ENCODE measurements at regions not wholly inside any gene's neighbourhood (a gene's known extent, or its start where the extent isn't known, plus 50 kb on each side); places are given as distances from the start of the nearest gene placed in this dataset.

- TF ChIP-seq POLR2A (IDR thresholded peaks at IDR 0.05) (no peak), CTCF (IDR thresholded peaks at IDR 0.05) (no peak)
- no peak overlapping the region for H3K27ac ChIP-seq
- no peak for DNase-seq
- no peaks in the 10 kb centered on the region for H3K9me3 ChIP-seq
- intact Hi-C loops (cut with DNase I; ENCODE audit: low total_unique reads): no loop called here
- H3K36me3 ChIP-seq (ENCODE audit: low read depth, missing control alignments): no peaks in the 10 kb centered on the region
- peaks cover 5% of the 10 kb centered on the region for H3K4me1 ChIP-seq
- WGBS, 2 donors: 85 to 86% methylated on average over 8 of the region's 8 CpGs
- no peak overlapping the region for H3K4me3 ChIP-seq
- no peaks in the 10 kb centered on the region for H3K27me3 ChIP-seq
These were observed 262.3 kb upstream of the HES1 start for GRCh38 chr3:193873426-193874201.

GRCh38 chr3:193874512-193874911 is 261.4 kb upstream of the HES1 start:
- 91 to 96% methylated on average over 7 of the region's 7 CpGs for WGBS, 2 donors
- no peak overlapping the region for H3K4me3 ChIP-seq
- H3K9me3 ChIP-seq: no peaks in the 10 kb centered on the region
- no peaks in the 10 kb centered on the region for H3K27me3 ChIP-seq
- H3K4me1 ChIP-seq: peaks cover 5% of the 10 kb centered on the region
- H3K36me3 ChIP-seq (ENCODE audit: low read depth, missing control alignments): no peaks in the 10 kb centered on the region
- no peak for TF ChIP-seq CTCF (IDR thresholded peaks at IDR 0.05)
- TF ChIP-seq POLR2A (IDR thresholded peaks at IDR 0.05): no peak
- no peak for DNase-seq
- intact Hi-C loops (cut with DNase I; ENCODE audit: low total_unique reads): no loop called here
- no peak overlapping the region for H3K27ac ChIP-seq

- Histone ChIP-seq H3K9me3 (no peaks in the 10 kb centered on the region), H3K4me1 (peaks cover 7% of the 10 kb centered on the region), H3K36me3 (ENCODE audit: low read depth, missing control alignments) (no peaks in the 10 kb centered on the region), H3K27ac (no peak overlapping the region), H3K27me3 (no peaks in the 10 kb centered on the region), H3K4me3 (no peak overlapping the region)
- TF ChIP-seq CTCF (IDR thresholded peaks at IDR 0.05) (no peak), POLR2A (IDR thresholded peaks at IDR 0.05) (no peak)
- 84% methylated on average over 5 of the region's 5 CpGs for WGBS, 2 donors
- DNase-seq: no peak
- intact Hi-C loops (cut with DNase I; ENCODE audit: low total_unique reads): no loop called here
These were observed 260.9 kb upstream of the HES1 start for GRCh38 chr3:193874997-193875593.

- Histone ChIP-seq H3K4me3 (no peak overlapping the region), H3K4me1 (peaks cover 8% of the 10 kb centered on the region), H3K9me3 (no peaks in the 10 kb centered on the region), H3K36me3 (ENCODE audit: low read depth, missing control alignments) (no peaks in the 10 kb centered on the region), H3K27ac (no peak overlapping the region), H3K27me3 (no peaks in the 10 kb centered on the region)
- WGBS, 2 donors: 77 to 78% methylated on average over 4 to 5 of the region's 5 CpGs
- no peak for DNase-seq
- no peak for TF ChIP-seq CTCF (IDR thresholded peaks at IDR 0.05)
- TF ChIP-seq POLR2A (IDR thresholded peaks at IDR 0.05): no peak
- intact Hi-C loops (cut with DNase I; ENCODE audit: low total_unique reads): no loop called here
These were observed 260.2 kb upstream of the HES1 start for GRCh38 chr3:193875601-193876321.
